ENCODE measurements at regions not wholly inside any gene's neighbourhood (a gene's known extent, or its start where the extent isn't known, plus 50 kb on each side); places are given as distances from the start of the nearest gene placed in this dataset.

DNA sequence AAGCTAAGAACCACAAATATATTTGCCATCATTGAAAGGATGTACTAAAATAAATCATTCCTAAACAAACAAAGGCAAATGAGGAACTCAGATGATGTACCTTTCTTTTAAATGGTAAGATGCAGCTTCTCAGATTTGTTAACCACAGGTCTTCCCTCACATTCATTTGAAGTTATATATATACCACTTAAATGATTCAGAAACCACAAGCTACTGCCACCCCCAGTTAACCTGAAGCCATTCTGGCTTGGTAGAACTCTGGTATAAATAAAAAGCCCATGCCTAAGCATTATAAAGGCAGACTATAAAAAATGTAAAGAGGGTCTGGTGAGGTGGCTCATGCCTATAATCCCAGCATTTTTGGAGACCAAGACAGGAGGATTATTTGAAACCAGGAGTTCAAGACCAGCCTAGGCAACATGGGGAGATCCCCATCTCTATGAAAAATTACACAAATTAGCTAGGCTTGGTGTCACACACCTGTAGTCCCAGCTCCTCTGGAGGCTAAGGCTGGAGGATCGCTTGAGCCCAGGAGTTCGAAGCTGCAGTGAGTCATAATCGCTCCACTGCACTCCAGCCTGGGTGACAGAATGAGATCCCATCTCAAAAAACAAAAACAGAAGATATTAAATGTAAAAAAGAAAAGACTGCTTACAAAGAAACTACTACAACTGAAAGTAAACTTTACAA lies 1185.3 kb downstream of the JRKL start:
- no peaks in the 10 kb centered on the region for H3K36me3 ChIP-seq (ENCODE audit: control insufficient read depth in 2 of 2, extremely low read depth in 1 of 2, insufficient read depth in 2 of 2, low read length in 2 of 2)
- H3K9ac ChIP-seq (replicated peaks; ENCODE audit: extremely low read depth, insufficient read depth, low read length): no peak overlapping the region
- H3K4me1 ChIP-seq (ENCODE audit: control insufficient read depth, extremely low read depth, insufficient read depth, low read length): no peaks in the 10 kb centered on the region
- H3K9me3 ChIP-seq (replicated peaks; ENCODE audit: control insufficient read depth, insufficient read depth, low read length): no peaks in the 10 kb centered on the region
- no peak for FAIRE-seq
- dilution Hi-C loops (cut with MboI; ENCODE audit: extremely low pct_ligation_motif_present, low sequenced_read_pairs) (no loop called here), intact Hi-C loops (cut with micrococcal nuclease) (no loop called here)
- H3K4me2 ChIP-seq (ENCODE audit: insufficient read depth, low read length): no peak overlapping the region
- no peak overlapping the region for H3K4me3 ChIP-seq (replicated peaks in 1 of 3; ENCODE audit: insufficient read depth in 1 of 3, low read depth in 1 of 3, low read length in 3 of 3)
- H4K20me1 ChIP-seq (replicated peaks; ENCODE audit: control insufficient read depth, extremely low read depth, insufficient read depth, low read length): no peaks in the 10 kb centered on the region
- H3K27ac ChIP-seq (ENCODE audit: insufficient read depth, low read depth, low read length): no peak overlapping the region
- ChIA-PET CTCF (no interaction called here), POLR2A (no interaction called here)
- no peak overlapping the region for H2AFZ ChIP-seq (ENCODE audit: low read depth, low read length)
- H3K9me1 ChIP-seq (replicated peaks; ENCODE audit: control insufficient read depth, extremely low read depth, insufficient read depth, low read length): no peaks in the 10 kb centered on the region
- no TSS peak for BruUV-seq (replicated peaks)
- DNase-seq (ENCODE audit: low read depth, low spot score): no peak
- no peaks in the 10 kb centered on the region for H3K79me2 ChIP-seq (ENCODE audit: control insufficient read depth, insufficient read depth, low read length)
- no peaks in the 10 kb centered on the region for H3K27me3 ChIP-seq (ENCODE audit: control insufficient read depth in 2 of 2, insufficient read depth in 2 of 2, low read length in 2 of 2)
- TF ChIP-seq JUN (IDR thresholded peaks at IDR 0.05; ENCODE audit: borderline replicate concordance, insufficient read depth, insufficient read length, low read depth): no peak
- TF ChIP-seq, protein P1, sequence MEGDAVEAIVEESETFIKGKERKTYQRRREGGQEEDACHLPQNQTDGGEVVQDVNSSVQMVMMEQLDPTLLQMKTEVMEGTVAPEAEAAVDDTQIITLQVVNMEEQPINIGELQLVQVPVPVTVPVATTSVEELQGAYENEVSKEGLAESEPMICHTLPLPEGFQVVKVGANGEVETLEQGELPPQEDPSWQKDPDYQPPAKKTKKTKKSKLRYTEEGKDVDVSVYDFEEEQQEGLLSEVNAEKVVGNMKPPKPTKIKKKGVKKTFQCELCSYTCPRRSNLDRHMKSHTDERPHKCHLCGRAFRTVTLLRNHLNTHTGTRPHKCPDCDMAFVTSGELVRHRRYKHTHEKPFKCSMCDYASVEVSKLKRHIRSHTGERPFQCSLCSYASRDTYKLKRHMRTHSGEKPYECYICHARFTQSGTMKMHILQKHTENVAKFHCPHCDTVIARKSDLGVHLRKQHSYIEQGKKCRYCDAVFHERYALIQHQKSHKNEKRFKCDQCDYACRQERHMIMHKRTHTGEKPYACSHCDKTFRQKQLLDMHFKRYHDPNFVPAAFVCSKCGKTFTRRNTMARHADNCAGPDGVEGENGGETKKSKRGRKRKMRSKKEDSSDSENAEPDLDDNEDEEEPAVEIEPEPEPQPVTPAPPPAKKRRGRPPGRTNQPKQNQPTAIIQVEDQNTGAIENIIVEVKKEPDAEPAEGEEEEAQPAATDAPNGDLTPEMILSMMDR (IDR thresholded peaks at IDR 0.05; ENCODE audit: extremely low read depth in 1 of 2, insufficient read depth in 1 of 2, low read depth in 1 of 2, low read length in 2 of 2): no peak
- no peak for TF ChIP-seq POLR2A (IDR thresholded peaks at IDR 0.05; ENCODE audit: low read depth, low read length)
- TF ChIP-seq EZH2 (IDR thresholded peaks at IDR 0.05; ENCODE audit: borderline replicate concordance, low read depth, low read length, severe bottlenecking): no peak
- no peak for TF ChIP-seq FOS (IDR thresholded peaks at IDR 0.05; ENCODE audit: borderline replicate concordance, insufficient read depth, low read length)
- no peak for TF ChIP-seq POLR2AphosphoS5 (IDR thresholded peaks at IDR 0.05; ENCODE audit: insufficient read depth, low read depth, low read length)
- TF ChIP-seq MAX (IDR thresholded peaks at IDR 0.05; ENCODE audit: insufficient read depth, insufficient read length): no peak

Measured in endothelial cell of umbilical vein (primary cell).